Psoas muscle (tissue), 7 donors: ENCODE measurements at regions not wholly inside any gene's neighbourhood (a gene's known extent, or its start where the extent isn't known, plus 50 kb on each side); places are given as distances from the start of the nearest gene placed in this dataset.

ENCODE experiments used
- ATAC-seq, 4 donors: fragments of 200-7000 bp; cut with Tn5 transposase; one replicate each; pipeline ENCODE4 v1.9.1; 2020; ENCODE audit warnings: moderate library complexity in 3 of 4, mild to moderate bottlenecking in 2 of 4
- DNase-seq, 2 donors: peaks; one replicate each; pipeline ENCODE4 v3.0.0-alpha.2; 2020
- H3K27ac ChIP-seq: fragments of 200-600 bp; one replicate; pipeline ENCODE4 v1.8.0; 2022
- H3K27me3 ChIP-seq, 3 donors: fragments of 200-600 bp in 1 of 3; one replicate each; pipeline versions ENCODE4 v1.6.1 to v1.8.0; 2013 to 2022; ENCODE audit warnings: low read length in 2 of 3, mild to moderate bottlenecking in 2 of 3, moderate library complexity in 1 of 3; ENCODE audit not compliant: insufficient read depth in 3 of 3
- H3K36me3 ChIP-seq, 2 donors: fragments of 200-600 bp in 1 of 2; one replicate each; pipeline versions ENCODE4 v1.6.1 to v1.8.0; 2013 to 2022; ENCODE audit warnings: low read depth in 1 of 2, mild to moderate bottlenecking in 1 of 2, moderate library complexity in 1 of 2; ENCODE audit not compliant: insufficient read depth in 1 of 2
- H3K4me1 ChIP-seq: fragments of 200-600 bp; one replicate; pipeline ENCODE4 v1.8.0; 2022
- H3K4me3 ChIP-seq: fragments of 200-600 bp; one replicate; pipeline ENCODE4 v1.8.0; 2022; ENCODE audit warnings: mild to moderate bottlenecking
- H3K9me3 ChIP-seq: fragments of 200-600 bp; one replicate; pipeline ENCODE4 v1.8.0; 2022
- CTCF ChIP-seq: fragments of 200-600 bp; IDR thresholded peaks from one replicate; pipeline ENCODE4 v1.8.0; 2022; ENCODE audit warnings: antibody characterized with exemption
- WGBS, 3 donors: extraction: QIAGEN DNeasy Blood & Tissue Kit; methylation state at CpG; one replicate each; pipeline versions ENCODE4 v1.1.6 to v1.1.7; 2013; 5-methylcytosine and 5-hydroxymethylcytosine counted together
- intact Hi-C, 2 donors: fragments of 100-400 bp; cut with DNase I; formaldehyde crosslinking; loops; one replicate each; pipeline versions ENCODE4 v1.11.0 to v1.14.2; 2022
- donor health status: healthy with polysubstance abuse.
- donor health status: DM: no; HTN: no; CAD: no; lungs with moderate emphysema.
- donor health status: Bipolar disorder and iron deficiency.
- donor health status: healthy.
- donor health status: DM: yes; HTN: yes; CAD: no.
- donor health status: DM: no; HTN: no; CAD: no.
- donor health status: DM: yes; HTN: yes; CAD: no.

GRCh38 chr16:8203101-8203500 is 387.2 kb downstream of the TMEM114 start:
- H3K36me3 ChIP-seq = no peaks in the 10 kb centered on the region
- 77 to 85% (median 81%) methylated on average over 2 of the region's 2 CpGs for WGBS, 3 donors

GRCh38 chr16:8200839-8201238 is 389.5 kb downstream of the TMEM114 start:
- Histone ChIP-seq H3K36me3 (no peaks in the 10 kb centered on the region), H3K4me3 (no peak overlapping the region), H3K27me3 (peaks cover 0 to 2% (median 0%) of the 10 kb centered on the region in 3 donors), H3K27ac (no peak overlapping the region), H3K4me1 (no peaks in the 10 kb centered on the region), H3K9me3 (no peaks in the 10 kb centered on the region)
- ATAC-seq = no peak
- intact Hi-C loops = no loop called here
- DNase-seq = no peak
- 82 to 85% (median 83%) methylated on average over 2 of the region's 2 CpGs for WGBS, 3 donors
- TF ChIP-seq CTCF = no peak

More at GRCh38 chr16:8203101-8203500, 387.2 kb downstream of the TMEM114 start:
- Histone ChIP-seq H3K9me3 (no peaks in the 10 kb centered on the region), H3K27me3 (no peaks in the 10 kb centered on the region), H3K27ac (no peak overlapping the region), H3K4me3 (no peak overlapping the region), H3K4me1 (no peaks in the 10 kb centered on the region)
- intact Hi-C loops = no loop called here
- ATAC-seq (no peak), DNase-seq (no peak)
- no peak for TF ChIP-seq CTCF

- intact Hi-C loops = no loop called here
- Histone ChIP-seq H3K27ac (no peak overlapping the region), H3K36me3 (no peaks in the 10 kb centered on the region), H3K4me3 (no peak overlapping the region), H3K9me3 (no peaks in the 10 kb centered on the region), H3K27me3 (peaks cover 0 to 2% (median 0%) of the 10 kb centered on the region in 3 donors), H3K4me1 (no peaks in the 10 kb centered on the region)
- WGBS, 3 donors = 51 to 56% (median 53%) methylated on average over 5 of the region's 5 CpGs
- DNase-seq (no peak), ATAC-seq (no peak)
- no peak for TF ChIP-seq CTCF
These were observed 390.9 kb downstream of the TMEM114 start for GRCh38 chr16:8199390-8199789.

GRCh38 chr16:8194794-8195193 is 395.5 kb downstream of the TMEM114 start:
- intact Hi-C loops = no loop called here
- Histone ChIP-seq H3K9me3 (no peaks in the 10 kb centered on the region), H3K36me3 (no peaks in the 10 kb centered on the region), H3K4me1 (no peaks in the 10 kb centered on the region), H3K27ac (no peak overlapping the region), H3K4me3 (no peak overlapping the region), H3K27me3 (peaks cover 0 to 2% (median 2%) of the 10 kb centered on the region in 3 donors)
- 29 to 40% (median 36%) methylated on average over 2 of the region's 2 CpGs for WGBS, 3 donors
- no peak for DNase-seq
- TF ChIP-seq CTCF = no peak
- ATAC-seq = no peak

- no peak overlapping the region for H3K27ac ChIP-seq
- H3K4me3 ChIP-seq = no peak overlapping the region
- no peak for TF ChIP-seq CTCF
- 73 to 77% (median 73%) methylated on average over 8 of the region's 8 CpGs for WGBS, 3 donors
- ATAC-seq (no peak), DNase-seq (no peak)
- intact Hi-C loops = no loop called here
- no peaks in the 10 kb centered on the region for H3K4me1 ChIP-seq
- H3K9me3 ChIP-seq = no peaks in the 10 kb centered on the region
- no peaks in the 10 kb centered on the region for H3K36me3 ChIP-seq
- no peaks in the 10 kb centered on the region for H3K27me3 ChIP-seq
These were observed 401.5 kb downstream of the TMEM114 start for GRCh38 chr16:8188841-8189240.
